NCI-H2029 treated with DMSO at 0.1 percent for 48 hours (cell line): ENCODE measurements at regions not wholly inside any gene's neighbourhood (a gene's known extent, or its start where the extent isn't known, plus 50 kb on each side); places are given as distances from the start of the nearest gene placed in this dataset.
"Not testable (repeated sequence)": the region's sequence is repeated elsewhere in the genome, so short reads cannot be mapped to it uniquely, and the experiment has no call there.

Experiments
- DNase-seq: peaks from one replicate; lab custom pipeline; 2025; lab: John Stamatoyannopoulos, UW

- peak; percentile 84 for DNase-seq
Measured at GRCh38 chr6:106746652-106747051, 117.3 kb downstream of the QRSL1 start.

- DNase-seq = peak; percentile 65
Measured at GRCh38 chr6:106745824-106746582, 116.6 kb downstream of the QRSL1 start.

- DNase-seq = peak; percentile 68
Measured at GRCh38 chr6:106745197-106745770, 115.9 kb downstream of the QRSL1 start.

GRCh38 chr6:106744781-106745180 lies 115.4 kb downstream of the QRSL1 start:
- DNase-seq = no peak

- DNase-seq = not testable (repeated sequence)
Measured at GRCh38 chr6:106744029-106744428, 114.7 kb downstream of the QRSL1 start.

- peak; percentile 29 for DNase-seq
Measured at GRCh38 chr6:106743612-106744011, 114.2 kb downstream of the QRSL1 start.

- DNase-seq = no peak
Measured at GRCh38 chr6:106740287-106740686, 110.9 kb downstream of the QRSL1 start.

GRCh38 chr6:106739387-106739786 lies 110.0 kb downstream of the QRSL1 start:
- no peak for DNase-seq

GRCh38 chr6:106736502-106736901 lies 107.1 kb downstream of the QRSL1 start:
- DNase-seq = no peak

GRCh38 chr6:106735828-106736227 lies 106.5 kb downstream of the QRSL1 start:
- no peak for DNase-seq

GRCh38 chr6:106735136-106735633 lies 105.8 kb downstream of the QRSL1 start:
- DNase-seq = no peak

- no peak for DNase-seq
Measured at GRCh38 chr6:106733386-106733785, 104.0 kb downstream of the QRSL1 start.

GRCh38 chr6:106732376-106732940 lies 103.1 kb downstream of the QRSL1 start:
- no peak for DNase-seq

- no peak for DNase-seq
Measured at GRCh38 chr6:106731843-106732160, 102.4 kb downstream of the QRSL1 start.

- DNase-seq = no peak
Measured at GRCh38 chr6:106731144-106731842, 101.9 kb downstream of the QRSL1 start.

- no peak for DNase-seq
Measured at GRCh38 chr6:106730718-106731117, 101.3 kb downstream of the QRSL1 start.

GRCh38 chr6:106730264-106730663 lies 100.9 kb downstream of the QRSL1 start:
- no peak for DNase-seq

- DNase-seq = no peak
Measured at GRCh38 chr6:106729841-106730240, 100.5 kb downstream of the QRSL1 start.

- DNase-seq = no peak
Measured at GRCh38 chr6:106728296-106728870, 99.0 kb downstream of the QRSL1 start.

GRCh38 chr6:106727480-106728149 lies 98.2 kb downstream of the QRSL1 start:
- no peak for DNase-seq

GRCh38 chr6:106724848-106725247 lies 95.5 kb downstream of the QRSL1 start:
- DNase-seq = no peak

GRCh38 chr6:106724337-106724736 lies 95.0 kb downstream of the QRSL1 start:
- DNase-seq = no peak
